OCI-LY1 (cell line): ENCODE measurements at regions not wholly inside any gene's neighbourhood (a gene's known extent, or its start where the extent isn't known, plus 50 kb on each side); places are given as distances from the start of the nearest gene placed in this dataset.

Experiments used
- H2AFZ ChIP-seq: fragments of 200-600 bp; sonication (generic), shearing (Covaris generic); 2 replicates; pipeline ENCODE4 v1.6.0; 2014; ENCODE audit warnings: antibody characterized with exemption, mild to moderate bottlenecking, low read length
- H3F3A ChIP-seq: fragments of 200-600 bp; sonication (generic), shearing (Covaris generic); 2 replicates; pipeline ENCODE4 v1.6.0; 2014; ENCODE audit warnings: mild to moderate bottlenecking, antibody characterized with exemption, low read length, moderate library complexity; ENCODE audit not compliant: insufficient read depth
- H3K27ac ChIP-seq: fragments of 200-600 bp; sonication (generic); 2 replicates; pipeline ENCODE4 v1.5.1; 2014; ENCODE audit warnings: low read length, mixed run types, mild to moderate bottlenecking, low read depth; ENCODE audit not compliant: poor library complexity, severe bottlenecking
- H3K27me3 ChIP-seq: fragments of 200-600 bp; sonication (generic); 2 replicates; pipeline ENCODE4 v1.6.0; 2014; ENCODE audit warnings: antibody characterized with exemption, mild to moderate bottlenecking, low read length, moderate library complexity; ENCODE audit not compliant: insufficient read depth
- H3K36me3 ChIP-seq: fragments of 200-600 bp; sonication (generic); 2 replicates; pipeline ENCODE4 v1.6.1; 2014; ENCODE audit warnings: mild to moderate bottlenecking, antibody characterized with exemption, low read length, moderate library complexity, mixed read lengths; ENCODE audit not compliant: insufficient read depth
- H3K4me1 ChIP-seq: fragments of 200-600 bp; sonication (generic); 2 replicates; pipeline ENCODE4 v1.5.1; 2014; ENCODE audit warnings: mild to moderate bottlenecking, low read length, moderate library complexity; ENCODE audit not compliant: insufficient read depth, severe bottlenecking
- H3K4me2 ChIP-seq: fragments of 200-600 bp; sonication (generic), shearing (Covaris generic); 2 replicates; pipeline ENCODE4 v1.6.1; 2014; ENCODE audit warnings: low read length
- H3K4me3 ChIP-seq: fragments of 200-600 bp; sonication (generic); 2 replicates; pipeline ENCODE4 v1.5.1; 2014; ENCODE audit warnings: low read length, low read depth, mild to moderate bottlenecking, mixed read lengths; ENCODE audit not compliant: poor library complexity, severe bottlenecking
- H3K79me2 ChIP-seq: fragments of 200-600 bp; shearing (Covaris generic); 2 replicates; pipeline ENCODE4 v1.6.1; 2016; ENCODE audit warnings: mixed run types, low read length, mixed read lengths; ENCODE audit not compliant: insufficient read depth
- H3K9ac ChIP-seq: fragments of 200-600 bp; sonication (generic), shearing (Covaris generic); 2 replicates; pipeline ENCODE4 v1.6.1; 2014; ENCODE audit warnings: mild to moderate bottlenecking, low read length, mixed read lengths
- H3K9me2 ChIP-seq: fragments of 200-600 bp; sonication (generic), shearing (Covaris generic); 2 replicates; pipeline ENCODE4 v1.6.1; 2014; ENCODE audit warnings: low read depth, mild to moderate bottlenecking, low read length, mixed read lengths
- H3K9me3 ChIP-seq: fragments of 200-600 bp; shearing (Covaris generic); 2 replicates; pipeline ENCODE4 v1.6.1; 2014; ENCODE audit warnings: low read length, mixed read lengths
- H4K20me1 ChIP-seq: fragments of 200-600 bp; sonication (generic), shearing (Covaris generic); 2 replicates; pipeline ENCODE4 v1.6.0; 2016; ENCODE audit warnings: mild to moderate bottlenecking, low read length; ENCODE audit not compliant: insufficient read depth
- CTCF ChIP-seq: fragments of 200-600 bp; sonication (generic), shearing (Covaris generic); IDR thresholded peaks from 2 replicates; pipeline ENCODE4 v1.5.1; 2017; ENCODE audit warnings: mild to moderate bottlenecking, antibody characterized with exemption, low read length, moderate library complexity, mixed read lengths
- EZH2 ChIP-seq: fragments of 200-600 bp; sonication (generic), shearing (Covaris generic); IDR thresholded peaks from 2 replicates; pipeline ENCODE4 v1.8.0; 2017; ENCODE audit warnings: borderline replicate concordance, mixed run types, mild to moderate bottlenecking, antibody characterized with exemption, low read length, moderate library complexity, mixed read lengths

GRCh38 chr21:21955204-21955603 is 957.0 kb downstream of the NCAM2 start:
- no peaks in the 10 kb centered on the region for H3K79me2 ChIP-seq
- no peaks in the 10 kb centered on the region for H3K9me2 ChIP-seq
- H3K9me3 ChIP-seq = no peaks in the 10 kb centered on the region

GRCh38 chr21:21957490-21957889 is 959.3 kb downstream of the NCAM2 start:
- no peaks in the 10 kb centered on the region for H3K79me2 ChIP-seq
- no peaks in the 10 kb centered on the region for H4K20me1 ChIP-seq
- H3K9me3 ChIP-seq = no peaks in the 10 kb centered on the region
- no peaks in the 10 kb centered on the region for H3K27me3 ChIP-seq
- no peaks in the 10 kb centered on the region for H3K36me3 ChIP-seq
- H3K4me2 ChIP-seq = no peak overlapping the region
- no peak overlapping the region for H3K27ac ChIP-seq
- H3K4me3 ChIP-seq = no peak overlapping the region
- no peaks in the 10 kb centered on the region for H3F3A ChIP-seq
- TF ChIP-seq EZH2 = no peak
- no peak for TF ChIP-seq CTCF
- no peak overlapping the region for H2AFZ ChIP-seq
- no peaks in the 10 kb centered on the region for H3K9me2 ChIP-seq
- H3K4me1 ChIP-seq = no peaks in the 10 kb centered on the region
- no peak overlapping the region for H3K9ac ChIP-seq

More at GRCh38 chr21:21955204-21955603, 957.0 kb downstream of the NCAM2 start:
- Histone ChIP-seq H3K4me3 (no peak overlapping the region), H3F3A (no peaks in the 10 kb centered on the region), H3K9ac (no peak overlapping the region), H3K36me3 (no peaks in the 10 kb centered on the region), H3K27ac (no peak overlapping the region), H3K27me3 (no peaks in the 10 kb centered on the region), H2AFZ (no peak overlapping the region), H3K4me2 (no peak overlapping the region), H4K20me1 (no peaks in the 10 kb centered on the region), H3K4me1 (no peaks in the 10 kb centered on the region)
- no peak for TF ChIP-seq EZH2
- no peak for TF ChIP-seq CTCF

GRCh38 chr21:21963911-21964310 is 965.7 kb downstream of the NCAM2 start:
- Histone ChIP-seq H3K4me1 (no peaks in the 10 kb centered on the region), H3F3A (no peaks in the 10 kb centered on the region), H3K36me3 (no peaks in the 10 kb centered on the region), H3K79me2 (no peaks in the 10 kb centered on the region), H2AFZ (no peak overlapping the region), H3K9ac (no peak overlapping the region), H3K9me2 (no peaks in the 10 kb centered on the region), H3K4me3 (no peak overlapping the region), H3K27ac (no peak overlapping the region), H3K9me3 (no peaks in the 10 kb centered on the region), H4K20me1 (no peaks in the 10 kb centered on the region), H3K27me3 (no peaks in the 10 kb centered on the region), H3K4me2 (no peak overlapping the region)
- no peak for TF ChIP-seq EZH2
- no peak for TF ChIP-seq CTCF
